Bronchial epithelial cell (primary cell): ENCODE measurements at regions not wholly inside any gene's neighbourhood (a gene's known extent, or its start where the extent isn't known, plus 50 kb on each side); places are given as distances from the start of the nearest gene placed in this dataset.
A peak's percentile ranks its signal among the peaks of the same experiment; 100 is the strongest.

Experiments
- DNase-seq: peaks from one replicate; pipeline ENCODE4 v3.0.0-alpha.2; 2010; ENCODE audit warnings: low read depth
- FAIRE-seq: peaks from 2 replicates; lab custom pipeline; 2011; peaks lifted over from hg19 to GRCh38; lab: Jason Lieb, UNC
- H3K27me3 ChIP-seq: 2 replicates; pipeline ENCODE4 v1.5.1; 2011; ENCODE audit warnings: low read length; ENCODE audit not compliant: control insufficient read depth, insufficient read depth
- H3K36me3 ChIP-seq: 2 replicates; pipeline ENCODE4 v1.5.1; 2011; ENCODE audit warnings: low read length; ENCODE audit not compliant: control insufficient read depth, insufficient read depth
- H3K4me3 ChIP-seq: 2 replicates; pipeline ENCODE4 v1.5.1; 2011; ENCODE audit warnings: mild to moderate bottlenecking, low read depth, low read length, control low read depth
- TF ChIP-seq, protein P1 (sequence below): IDR thresholded peaks from 2 replicates; pipeline ENCODE4 v1.5.1; 2011; ENCODE audit warnings: mild to moderate bottlenecking, moderate library complexity, low read length, control low read depth, inconsistent platforms; ENCODE audit not compliant: insufficient read depth, severe bottlenecking

- TF ChIP-seq, protein P1, sequence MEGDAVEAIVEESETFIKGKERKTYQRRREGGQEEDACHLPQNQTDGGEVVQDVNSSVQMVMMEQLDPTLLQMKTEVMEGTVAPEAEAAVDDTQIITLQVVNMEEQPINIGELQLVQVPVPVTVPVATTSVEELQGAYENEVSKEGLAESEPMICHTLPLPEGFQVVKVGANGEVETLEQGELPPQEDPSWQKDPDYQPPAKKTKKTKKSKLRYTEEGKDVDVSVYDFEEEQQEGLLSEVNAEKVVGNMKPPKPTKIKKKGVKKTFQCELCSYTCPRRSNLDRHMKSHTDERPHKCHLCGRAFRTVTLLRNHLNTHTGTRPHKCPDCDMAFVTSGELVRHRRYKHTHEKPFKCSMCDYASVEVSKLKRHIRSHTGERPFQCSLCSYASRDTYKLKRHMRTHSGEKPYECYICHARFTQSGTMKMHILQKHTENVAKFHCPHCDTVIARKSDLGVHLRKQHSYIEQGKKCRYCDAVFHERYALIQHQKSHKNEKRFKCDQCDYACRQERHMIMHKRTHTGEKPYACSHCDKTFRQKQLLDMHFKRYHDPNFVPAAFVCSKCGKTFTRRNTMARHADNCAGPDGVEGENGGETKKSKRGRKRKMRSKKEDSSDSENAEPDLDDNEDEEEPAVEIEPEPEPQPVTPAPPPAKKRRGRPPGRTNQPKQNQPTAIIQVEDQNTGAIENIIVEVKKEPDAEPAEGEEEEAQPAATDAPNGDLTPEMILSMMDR, result no peak
- no peak overlapping the region for H3K4me3 ChIP-seq
- H3K27me3 ChIP-seq, result no peaks in the 10 kb centered on the region
- FAIRE-seq (peak; percentile 66), DNase-seq (peak; percentile 50)
- H3K36me3 ChIP-seq, result no peaks in the 10 kb centered on the region
Observed at GRCh38 chr11:13227676-13228255, 49.8 kb upstream of the BMAL1 start.
